ENCODE measurements at regions not wholly inside any gene's neighbourhood (a gene's known extent, or its start where the extent isn't known, plus 50 kb on each side); places are given as distances from the start of the nearest gene placed in this dataset.

DNA sequence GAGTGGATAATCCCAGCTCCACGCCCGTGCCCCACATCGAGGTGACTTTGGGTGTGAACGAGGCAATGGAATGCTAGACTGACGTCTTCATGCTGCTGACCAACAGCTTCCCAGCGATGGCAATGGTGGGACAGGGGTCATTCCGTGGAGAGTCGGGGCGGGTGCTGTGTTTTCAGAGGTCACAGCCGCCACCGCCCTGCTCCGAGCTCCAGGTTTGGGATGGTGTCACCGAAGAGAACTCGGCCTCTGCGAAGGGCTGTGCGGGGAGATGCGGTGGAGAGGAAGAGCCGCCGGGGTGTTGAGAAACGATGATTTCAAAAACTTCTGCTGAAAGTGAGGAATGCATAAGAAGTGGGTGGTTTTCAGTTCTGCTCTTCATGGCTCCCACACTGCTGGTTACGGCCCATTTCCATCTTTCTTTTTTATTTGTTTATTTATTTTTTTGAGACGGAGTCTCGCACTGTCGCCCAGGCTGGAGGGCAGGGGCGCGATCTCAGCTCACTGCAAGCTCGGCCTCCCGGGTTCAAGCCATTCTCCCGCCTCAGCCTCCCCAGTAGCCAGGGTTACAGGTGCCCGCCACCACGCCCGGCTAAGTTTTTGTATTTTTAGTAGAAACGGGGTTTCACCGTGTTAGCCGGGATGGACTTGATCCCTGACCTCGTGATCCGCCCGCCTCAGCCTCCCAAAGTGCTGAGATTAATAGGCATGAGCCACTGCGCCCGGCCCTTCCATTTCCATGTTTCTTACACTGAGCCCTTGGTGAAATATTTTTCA lies 142.6 kb downstream of the RTP5 start:
- TF ChIP-seq CTCF (conservative IDR thresholded peaks at IDR 0.05; ENCODE audit: low read length) (no peak), EZH2phosphoT487 (IDR thresholded peaks at IDR 0.05; ENCODE audit: borderline replicate concordance, low read depth, low read length) (no peak)
